ENCODE measurements at regions not wholly inside any gene's neighbourhood (a gene's known extent, or its start where the extent isn't known, plus 50 kb on each side); places are given as distances from the start of the nearest gene placed in this dataset.

DNA sequence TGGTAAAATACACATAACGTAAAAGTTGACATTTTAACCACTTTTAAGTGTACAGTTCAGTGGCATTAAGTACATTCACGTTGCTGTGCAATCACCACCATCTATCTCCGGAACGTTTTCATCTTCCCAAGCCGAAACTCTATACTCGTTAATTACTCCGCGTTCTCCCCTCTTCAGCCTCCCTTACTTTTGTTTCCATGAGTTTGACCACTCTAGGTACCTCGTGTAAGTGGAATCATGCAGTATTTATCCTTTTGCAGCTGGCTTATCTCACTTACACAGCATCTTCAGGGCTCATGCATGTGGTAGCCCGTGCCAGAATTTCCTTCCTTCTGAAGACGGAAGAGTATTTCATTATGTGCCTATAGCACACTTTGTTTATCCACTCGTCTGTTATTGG lies 225.2 kb downstream of the SLC4A3 start:
- no peaks in the 10 kb centered on the region for H3K27me3 ChIP-seq (ENCODE audit: insufficient read depth, low read length)
- no peak overlapping the region for H3K27ac ChIP-seq (ENCODE audit: low read depth, low read length)
- Mint-ChIP-seq H3K9me3 (ENCODE audit: unreplicated experiment) (peaks cover 4% of the 10 kb centered on the region), H3K36me3 (ENCODE audit: low read depth, unreplicated experiment) (no peaks in the 10 kb centered on the region), H3K4me3 (ENCODE audit: unreplicated experiment) (no peak overlapping the region), H3K27ac (ENCODE audit: unreplicated experiment) (no peak overlapping the region), H3K27me3 (ENCODE audit: low read depth, unreplicated experiment) (peaks cover 7% of the 10 kb centered on the region), H3K4me1 (ENCODE audit: low read depth, unreplicated experiment) (peaks cover 6% of the 10 kb centered on the region)
- no peaks in the 10 kb centered on the region for H3K4me1 ChIP-seq (ENCODE audit: insufficient read depth, low read length)
- no peaks in the 10 kb centered on the region for H3K9me3 ChIP-seq (ENCODE audit: insufficient read depth, low read depth, low read length)
- H4K20me1 ChIP-seq (ENCODE audit: insufficient read depth, low read length): no peaks in the 10 kb centered on the region
- H3K4me3 ChIP-seq (ENCODE audit: insufficient read depth, low read depth, low read length): no peak overlapping the region
- no peak for FAIRE-seq
- H3K9ac ChIP-seq (ENCODE audit: low read length): no peak overlapping the region
- H3K4me2 ChIP-seq (ENCODE audit: low read length): peak overlapping the region; percentile 77
- TF ChIP-seq, protein P1, sequence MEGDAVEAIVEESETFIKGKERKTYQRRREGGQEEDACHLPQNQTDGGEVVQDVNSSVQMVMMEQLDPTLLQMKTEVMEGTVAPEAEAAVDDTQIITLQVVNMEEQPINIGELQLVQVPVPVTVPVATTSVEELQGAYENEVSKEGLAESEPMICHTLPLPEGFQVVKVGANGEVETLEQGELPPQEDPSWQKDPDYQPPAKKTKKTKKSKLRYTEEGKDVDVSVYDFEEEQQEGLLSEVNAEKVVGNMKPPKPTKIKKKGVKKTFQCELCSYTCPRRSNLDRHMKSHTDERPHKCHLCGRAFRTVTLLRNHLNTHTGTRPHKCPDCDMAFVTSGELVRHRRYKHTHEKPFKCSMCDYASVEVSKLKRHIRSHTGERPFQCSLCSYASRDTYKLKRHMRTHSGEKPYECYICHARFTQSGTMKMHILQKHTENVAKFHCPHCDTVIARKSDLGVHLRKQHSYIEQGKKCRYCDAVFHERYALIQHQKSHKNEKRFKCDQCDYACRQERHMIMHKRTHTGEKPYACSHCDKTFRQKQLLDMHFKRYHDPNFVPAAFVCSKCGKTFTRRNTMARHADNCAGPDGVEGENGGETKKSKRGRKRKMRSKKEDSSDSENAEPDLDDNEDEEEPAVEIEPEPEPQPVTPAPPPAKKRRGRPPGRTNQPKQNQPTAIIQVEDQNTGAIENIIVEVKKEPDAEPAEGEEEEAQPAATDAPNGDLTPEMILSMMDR (IDR thresholded peaks at IDR 0.05; ENCODE audit: insufficient read depth, low read depth, low read length): no peak
- H3K79me2 ChIP-seq (ENCODE audit: insufficient read depth, low read length): no peaks in the 10 kb centered on the region
- no peak overlapping the region for H2AFZ ChIP-seq (ENCODE audit: low read depth, low read length)
- DNase-seq (ENCODE audit: low read depth): no peak
- H3K36me3 ChIP-seq (ENCODE audit: insufficient read depth, low read length): no peaks in the 10 kb centered on the region

DNA sequence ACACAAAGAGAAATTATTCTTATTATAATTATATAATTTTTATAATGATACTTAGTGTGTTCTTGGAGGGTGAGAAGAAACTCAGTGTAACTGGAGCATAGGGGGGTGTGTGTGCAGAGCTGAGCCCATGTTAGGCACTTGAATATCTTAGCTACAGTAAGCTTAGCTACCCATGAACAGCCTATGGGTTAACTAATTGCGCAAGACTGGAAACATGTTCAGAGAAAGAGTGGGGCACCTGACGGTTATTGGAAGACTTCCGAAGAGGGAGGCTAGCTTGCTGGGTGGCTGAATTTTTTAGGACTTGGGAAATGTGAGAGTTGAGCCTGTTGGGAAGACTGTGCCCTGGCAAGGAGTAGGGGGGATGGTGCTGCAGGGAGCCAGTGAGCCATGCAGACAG lies 229.2 kb downstream of the SLC4A3 start:
- Mint-ChIP-seq H3K36me3 (ENCODE audit: low read depth, unreplicated experiment) (no peaks in the 10 kb centered on the region), H3K4me1 (ENCODE audit: low read depth, unreplicated experiment) (peaks cover 6% of the 10 kb centered on the region), H3K4me3 (ENCODE audit: unreplicated experiment) (no peak overlapping the region), H3K27ac (ENCODE audit: unreplicated experiment) (no peak overlapping the region), H3K9me3 (ENCODE audit: unreplicated experiment) (peaks cover 4% of the 10 kb centered on the region), H3K27me3 (ENCODE audit: low read depth, unreplicated experiment) (no peaks in the 10 kb centered on the region)
- Histone ChIP-seq H4K20me1 (ENCODE audit: insufficient read depth, low read length) (no peaks in the 10 kb centered on the region), H3K27me3 (ENCODE audit: insufficient read depth, low read length) (no peaks in the 10 kb centered on the region), H3K79me2 (ENCODE audit: insufficient read depth, low read length) (no peaks in the 10 kb centered on the region), H3K9ac (ENCODE audit: low read length) (no peak overlapping the region), H3K9me3 (ENCODE audit: insufficient read depth, low read depth, low read length) (no peaks in the 10 kb centered on the region), H2AFZ (ENCODE audit: low read depth, low read length) (no peak overlapping the region), H3K4me3 (ENCODE audit: insufficient read depth, low read depth, low read length) (no peak overlapping the region), H3K27ac (ENCODE audit: low read depth, low read length) (no peak overlapping the region), H3K36me3 (ENCODE audit: insufficient read depth, low read length) (no peaks in the 10 kb centered on the region), H3K4me2 (ENCODE audit: low read length) (no peak overlapping the region), H3K4me1 (ENCODE audit: insufficient read depth, low read length) (no peaks in the 10 kb centered on the region)
- FAIRE-seq (no peak), DNase-seq (ENCODE audit: low read depth) (no peak)
- TF ChIP-seq, protein P1 (IDR thresholded peaks at IDR 0.05; ENCODE audit: insufficient read depth, low read depth, low read length): no peak
- TF ChIP-seq EZH2 (IDR thresholded peaks at IDR 0.05; ENCODE audit: insufficient read depth, low read length): no peak

DNA sequence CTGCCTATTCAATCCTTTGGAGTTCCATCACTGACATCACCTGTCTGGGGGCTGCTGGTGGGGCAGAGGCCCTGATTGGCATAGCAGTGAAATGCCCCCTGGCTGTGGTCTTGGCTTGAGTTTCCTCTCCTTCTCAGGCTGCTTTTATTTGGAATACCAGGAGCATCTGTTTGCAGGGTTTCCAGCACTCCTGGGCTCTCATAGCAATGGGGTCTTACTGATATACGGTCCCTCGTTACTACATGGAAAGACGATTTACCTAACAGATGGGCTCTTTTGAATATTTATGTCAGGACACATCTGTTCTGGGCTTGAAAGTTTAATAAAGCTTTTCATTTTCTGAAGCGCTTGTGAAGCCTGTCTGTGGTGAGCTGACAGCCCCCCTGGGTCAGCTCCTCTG lies 230.3 kb downstream of the SLC4A3 start:
- H3K27me3 Mint-ChIP-seq (ENCODE audit: low read depth, unreplicated experiment): no peaks in the 10 kb centered on the region
- Histone ChIP-seq H3K27ac (ENCODE audit: low read depth, low read length) (no peak overlapping the region), H2AFZ (ENCODE audit: low read depth, low read length) (no peak overlapping the region), H3K9me3 (ENCODE audit: insufficient read depth, low read depth, low read length) (no peaks in the 10 kb centered on the region), H3K4me1 (ENCODE audit: insufficient read depth, low read length) (no peaks in the 10 kb centered on the region), H3K4me3 (ENCODE audit: insufficient read depth, low read depth, low read length) (no peak overlapping the region), H4K20me1 (ENCODE audit: insufficient read depth, low read length) (no peaks in the 10 kb centered on the region), H3K36me3 (ENCODE audit: insufficient read depth, low read length) (no peaks in the 10 kb centered on the region), H3K79me2 (ENCODE audit: insufficient read depth, low read length) (no peaks in the 10 kb centered on the region), H3K27me3 (ENCODE audit: insufficient read depth, low read length) (no peaks in the 10 kb centered on the region), H3K9ac (ENCODE audit: low read length) (no peak overlapping the region), H3K4me2 (ENCODE audit: low read length) (no peak overlapping the region)
- no peak overlapping the region for H3K27ac Mint-ChIP-seq (ENCODE audit: unreplicated experiment)
- no peaks in the 10 kb centered on the region for H3K4me1 Mint-ChIP-seq (ENCODE audit: low read depth, unreplicated experiment)
- no peaks in the 10 kb centered on the region for H3K36me3 Mint-ChIP-seq (ENCODE audit: low read depth, unreplicated experiment)
- no peak overlapping the region for H3K4me3 Mint-ChIP-seq (ENCODE audit: unreplicated experiment)
- DNase-seq (ENCODE audit: low read depth) (no peak), FAIRE-seq (no peak)
- peaks cover 4% of the 10 kb centered on the region for H3K9me3 Mint-ChIP-seq (ENCODE audit: unreplicated experiment)
- TF ChIP-seq, protein P1 (IDR thresholded peaks at IDR 0.05; ENCODE audit: insufficient read depth, low read depth, low read length): no peak
- TF ChIP-seq EZH2 (IDR thresholded peaks at IDR 0.05; ENCODE audit: insufficient read depth, low read length): no peak
